GM21576 (cell line): ENCODE measurements at regions not wholly inside any gene's neighbourhood (a gene's known extent, or its start where the extent isn't known, plus 50 kb on each side); places are given as distances from the start of the nearest gene placed in this dataset.

ENCODE experiments used
- ATAC-seq: cut with Tn5 transposase; IDR thresholded peaks from one replicate; pipeline ENCODE4 v1.9.1; 2021; ENCODE audit warnings: mild to moderate bottlenecking, moderate library complexity; ENCODE audit not compliant: unreplicated experiment

DNA sequence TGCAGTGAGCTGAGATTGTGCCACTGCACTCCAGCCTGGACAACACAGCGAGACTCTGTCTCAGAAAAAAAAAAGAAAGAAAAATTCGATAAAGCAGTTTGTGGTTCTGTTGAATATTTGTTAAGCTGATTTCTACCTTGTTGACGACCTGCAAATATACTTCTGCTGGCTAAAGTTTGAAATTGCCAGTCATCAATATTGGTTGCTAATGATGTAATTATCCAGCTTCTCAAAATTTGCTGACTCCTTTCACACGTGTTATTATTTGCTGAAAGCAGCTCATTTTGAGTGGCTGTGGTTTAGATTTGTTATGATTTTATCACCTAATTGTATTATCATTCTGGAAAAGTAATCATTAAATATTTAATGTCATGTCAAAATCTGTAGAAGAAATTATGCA, 774.3 kb downstream of the QKI start:
- no peak for ATAC-seq

DNA sequence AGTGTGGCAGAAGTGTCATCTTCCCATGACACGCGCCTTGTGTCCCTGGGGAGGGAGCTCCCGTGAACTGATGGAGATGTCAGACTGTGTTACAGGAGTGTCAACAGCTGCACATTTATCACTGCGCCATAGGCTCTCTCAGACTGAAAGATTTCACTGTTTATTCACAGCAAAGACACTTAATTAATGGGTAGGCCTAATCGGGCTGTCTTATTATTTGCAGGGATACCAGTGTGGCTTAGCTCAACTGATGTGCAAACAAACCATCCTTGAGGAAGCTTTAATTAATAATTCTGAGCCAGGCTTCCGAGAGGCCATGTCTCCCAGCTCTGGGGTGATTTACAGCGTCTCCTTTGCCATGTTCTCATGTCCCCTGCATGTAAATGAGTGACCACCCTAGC, 771.0 kb downstream of the QKI start:
- ATAC-seq = no peak

DNA sequence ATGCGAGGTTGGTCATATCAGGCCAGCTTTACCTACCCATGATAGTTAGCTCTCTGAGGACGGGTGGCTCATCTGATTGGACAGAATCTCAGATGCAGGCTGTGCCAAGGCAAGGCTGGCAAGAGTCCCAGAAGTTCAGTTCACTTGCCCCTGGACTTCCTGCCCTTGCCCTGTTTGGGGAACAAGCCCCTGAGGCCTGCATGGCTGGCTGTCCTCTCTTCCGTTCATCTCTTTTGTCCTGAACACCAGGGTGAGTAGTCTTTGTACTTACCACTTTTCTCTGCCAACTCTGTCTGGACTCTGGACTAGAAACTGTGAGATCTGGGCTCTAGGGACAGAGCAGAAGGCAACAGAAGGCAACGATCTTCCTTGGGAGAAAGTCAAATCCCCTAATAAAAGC, 769.9 kb downstream of the QKI start:
- no peak for ATAC-seq

DNA sequence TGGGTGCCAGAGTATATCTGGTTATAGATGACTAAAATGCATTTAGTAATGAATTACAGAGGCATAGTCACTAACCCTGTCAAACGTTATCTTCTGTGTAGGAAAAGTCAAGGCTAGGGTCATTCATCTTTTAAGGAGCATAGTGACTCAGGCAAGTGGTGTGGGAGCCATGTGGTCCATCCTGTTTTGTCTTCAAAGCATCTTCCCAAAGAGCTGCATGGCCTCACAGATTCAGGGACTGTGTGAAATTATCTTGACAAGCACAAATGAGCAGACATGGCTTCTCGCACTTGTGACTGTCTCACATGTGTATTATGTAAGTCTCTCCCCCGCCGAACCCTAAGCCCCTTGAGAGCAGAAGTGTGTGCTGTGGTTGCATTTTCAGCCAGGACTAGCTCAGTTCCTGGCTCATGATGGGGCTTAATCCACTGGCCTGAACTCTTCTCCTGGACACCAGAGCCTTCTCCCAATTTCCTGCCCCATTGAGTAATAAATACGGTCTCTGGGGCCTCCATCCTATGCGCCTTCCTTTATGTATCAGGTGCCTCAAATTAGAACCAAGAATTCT, 769.1 kb downstream of the QKI start:
- ATAC-seq = no peak

DNA sequence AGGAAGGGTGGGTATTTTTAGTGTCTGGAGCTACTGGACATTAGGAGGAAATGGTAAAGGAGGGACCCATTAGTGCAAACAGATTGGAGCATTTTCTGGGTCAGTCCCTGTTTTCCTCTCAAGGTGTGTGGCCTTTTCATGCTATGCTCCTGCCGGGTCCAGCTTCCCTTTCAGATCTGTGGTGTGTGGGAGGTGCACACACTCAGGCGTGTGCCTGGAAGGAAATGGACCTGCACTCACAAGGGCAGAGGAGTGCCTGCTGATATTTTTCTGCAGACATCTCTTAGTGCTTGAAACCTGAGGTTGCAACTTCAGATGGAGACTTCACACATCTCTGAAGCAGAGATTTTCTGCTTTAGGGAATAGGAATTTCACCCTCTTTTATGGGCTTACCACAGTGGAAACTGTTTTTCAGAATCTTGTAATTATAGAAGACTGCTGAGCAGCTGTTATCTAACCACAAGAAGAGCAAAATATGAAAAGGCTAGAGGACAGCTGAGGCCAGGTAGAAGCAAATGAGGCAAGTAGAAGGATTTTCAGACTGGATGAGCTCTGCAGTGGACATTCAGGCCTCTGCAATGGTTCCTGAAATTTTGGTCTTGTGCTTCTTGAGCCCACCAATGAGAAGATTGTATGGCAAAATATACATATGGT, 764.3 kb downstream of the QKI start:
- no peak for ATAC-seq

DNA sequence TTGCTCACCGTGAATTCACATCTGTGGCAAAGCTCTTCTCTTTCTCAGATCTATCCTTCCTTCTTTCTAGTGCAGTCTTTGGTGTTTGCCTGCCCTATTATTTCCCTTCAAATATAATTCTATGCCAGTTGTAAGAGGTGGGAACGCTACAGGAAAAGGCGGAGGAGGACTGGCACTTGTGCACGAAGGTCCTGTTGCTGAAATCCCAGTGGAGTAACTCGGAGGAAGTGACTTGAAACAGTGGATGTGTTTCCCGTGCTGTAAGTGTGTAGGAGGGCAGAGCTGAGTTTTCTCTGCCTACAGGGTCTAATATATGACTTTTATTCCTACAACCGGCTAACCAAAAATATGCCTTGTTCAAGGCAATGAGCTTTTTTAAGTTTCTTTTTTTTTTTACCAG, 754.8 kb downstream of the QKI start:
- ATAC-seq = no peak

DNA sequence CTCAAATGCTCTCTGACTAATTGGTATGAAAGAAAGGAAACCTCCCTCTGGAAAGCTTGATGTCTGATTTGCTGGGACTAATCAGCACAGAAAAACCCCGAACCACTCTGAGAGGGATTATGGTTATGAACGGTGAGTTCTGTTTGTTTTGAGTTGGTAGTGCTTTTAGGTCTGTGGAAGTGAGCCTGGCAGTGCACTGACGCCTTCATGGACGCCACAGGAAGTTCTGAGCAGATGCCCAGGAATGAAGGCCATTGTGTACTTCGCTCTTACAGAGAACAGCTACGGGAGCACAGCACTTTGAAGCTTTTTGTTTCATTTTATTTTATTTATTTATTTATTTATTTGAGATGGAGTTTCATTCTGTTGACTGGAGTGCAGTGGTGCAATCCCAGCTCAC, 754.1 kb downstream of the QKI start:
- ATAC-seq = no peak

DNA sequence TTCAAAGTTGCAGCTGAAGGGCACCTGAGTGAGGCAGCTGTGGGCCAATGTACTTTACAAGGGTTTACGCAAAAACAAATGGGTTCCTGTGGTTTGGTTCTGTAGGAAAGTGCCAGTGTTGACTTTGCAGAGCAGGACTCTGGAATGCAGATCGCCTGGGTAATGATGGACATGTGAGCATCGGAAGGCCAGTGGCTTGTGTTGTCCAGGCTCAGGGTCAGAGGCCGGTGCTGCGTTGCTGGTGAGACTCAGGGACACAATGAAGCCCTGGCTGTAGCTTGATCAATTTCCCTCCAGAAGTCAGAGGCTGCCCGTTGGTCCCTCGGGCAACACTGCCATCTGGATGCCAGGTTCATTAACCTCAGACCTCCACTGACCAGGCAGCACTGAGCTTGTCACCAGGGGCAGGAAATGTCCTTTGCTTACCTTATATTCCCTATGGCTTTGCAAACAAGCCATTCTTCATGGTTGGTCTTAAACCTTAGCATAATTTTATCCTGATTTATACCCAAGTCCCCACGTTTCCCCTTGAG, 753.4 kb downstream of the QKI start:
- ATAC-seq = no peak

DNA sequence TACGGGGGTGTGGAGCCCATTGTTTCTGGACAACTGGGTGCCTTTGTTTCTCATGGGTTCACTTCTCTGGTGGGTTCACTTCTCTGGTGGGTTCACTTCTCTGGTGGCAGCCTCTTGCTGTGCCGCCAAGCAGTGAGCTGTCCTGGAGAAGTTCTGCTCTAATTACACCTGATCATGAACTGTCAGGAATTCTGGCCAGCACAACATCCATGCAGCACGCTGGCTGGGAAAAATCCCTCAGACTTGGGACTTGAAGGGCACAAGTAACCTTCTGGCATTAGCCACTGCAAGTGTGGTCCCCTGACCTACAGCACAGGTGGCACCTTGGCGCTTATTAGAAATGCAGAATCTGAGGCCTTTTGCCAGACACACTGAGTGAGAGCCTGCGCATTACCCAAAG, 752.5 kb downstream of the QKI start:
- ATAC-seq = no peak

DNA sequence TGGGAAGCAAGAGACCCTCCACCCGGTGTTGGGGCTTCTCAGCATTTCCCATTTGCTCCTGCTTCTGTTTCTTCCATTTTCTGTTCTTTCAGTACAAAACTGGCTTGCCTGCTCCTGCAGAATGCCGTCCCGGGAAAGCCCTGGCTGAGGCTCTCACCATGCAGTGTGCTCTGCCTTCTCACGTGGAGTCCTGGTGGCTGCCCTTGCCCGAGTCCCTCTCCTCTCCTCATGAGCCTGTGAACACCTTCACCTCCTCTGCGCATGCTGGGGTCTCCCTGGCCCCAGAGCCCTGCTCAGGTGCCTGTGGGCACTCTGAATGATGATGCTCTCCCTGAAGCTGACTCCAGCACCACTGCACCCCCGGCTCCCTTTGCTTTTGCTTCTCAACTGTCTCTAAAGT, 752.0 kb downstream of the QKI start:
- ATAC-seq = no peak

DNA sequence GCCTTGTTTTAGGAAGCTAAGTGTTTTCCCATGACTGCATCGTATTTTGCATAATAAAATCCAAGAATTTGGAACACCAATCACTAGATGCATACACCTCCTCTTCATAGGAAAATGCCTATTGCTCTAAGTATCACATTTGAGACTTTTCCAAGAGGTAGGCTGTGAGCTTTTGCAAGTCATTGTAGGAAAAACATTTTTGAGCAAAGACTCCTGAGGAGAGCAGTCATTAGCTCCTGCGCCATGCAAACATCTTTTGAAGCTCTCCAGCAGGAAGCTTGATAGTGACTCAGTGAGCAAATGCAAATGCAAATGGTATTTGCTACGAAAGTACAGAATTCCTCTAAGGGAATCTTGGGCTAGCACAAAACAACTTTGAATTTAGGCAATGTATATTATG, 750.4 kb downstream of the QKI start:
- ATAC-seq = no peak

DNA sequence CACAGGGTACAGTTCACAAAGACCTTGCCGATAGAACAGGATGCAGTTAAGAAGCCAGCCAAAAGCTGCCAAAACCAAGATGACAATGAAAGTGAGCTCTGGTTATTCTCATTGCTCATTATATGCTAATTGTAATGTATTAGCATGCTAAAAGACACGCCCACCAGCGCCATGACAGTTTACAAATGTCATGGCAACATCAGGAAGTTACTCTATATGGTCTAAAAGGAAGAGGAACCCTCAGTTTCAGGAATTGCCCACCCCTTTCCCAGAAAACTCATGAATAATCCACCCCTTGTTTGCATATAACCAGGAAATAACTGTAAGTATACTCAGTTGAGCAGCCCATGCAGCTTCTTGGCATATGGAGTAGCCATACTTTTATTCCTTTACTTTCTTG, 748.7 kb downstream of the QKI start:
- ATAC-seq = no peak

DNA sequence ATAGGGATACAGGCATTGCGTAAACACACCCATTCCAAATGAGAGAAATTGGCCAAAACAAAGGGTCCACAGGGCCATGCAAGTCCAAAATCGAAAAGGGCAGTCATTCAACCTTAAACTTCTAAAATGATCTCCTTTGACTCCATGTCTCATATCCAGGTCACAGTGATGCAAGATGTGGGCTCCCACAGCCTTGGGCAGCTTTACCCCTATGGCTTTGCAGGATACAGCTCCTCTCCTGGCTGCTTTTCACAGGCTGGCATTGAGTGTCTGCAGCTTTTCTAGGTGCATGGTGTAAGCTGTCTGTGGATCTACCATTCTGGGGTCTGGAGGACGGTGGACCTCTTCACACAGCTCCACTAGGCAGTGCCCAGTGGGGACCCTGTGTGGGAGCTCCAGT, 744.5 kb downstream of the QKI start:
- no peak for ATAC-seq

DNA sequence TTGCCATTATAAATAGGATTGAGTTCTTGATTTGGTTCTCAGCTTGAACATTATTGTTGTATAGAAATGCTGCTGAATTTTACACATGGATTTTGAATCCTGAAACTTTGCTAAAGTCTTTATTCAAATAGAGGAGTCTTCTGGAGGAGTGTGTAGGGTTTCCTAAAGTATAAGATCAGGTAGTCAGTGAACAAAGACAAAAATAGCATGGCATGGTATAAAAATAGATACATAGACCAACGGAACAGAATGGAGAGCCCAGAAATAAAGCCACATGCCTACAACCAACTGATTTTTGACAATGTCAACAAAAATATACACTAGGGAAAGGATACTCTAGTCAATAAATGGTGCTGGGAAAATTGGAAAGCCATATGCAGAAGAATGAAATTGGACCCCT, 740.1 kb downstream of the QKI start:
- no peak for ATAC-seq

DNA sequence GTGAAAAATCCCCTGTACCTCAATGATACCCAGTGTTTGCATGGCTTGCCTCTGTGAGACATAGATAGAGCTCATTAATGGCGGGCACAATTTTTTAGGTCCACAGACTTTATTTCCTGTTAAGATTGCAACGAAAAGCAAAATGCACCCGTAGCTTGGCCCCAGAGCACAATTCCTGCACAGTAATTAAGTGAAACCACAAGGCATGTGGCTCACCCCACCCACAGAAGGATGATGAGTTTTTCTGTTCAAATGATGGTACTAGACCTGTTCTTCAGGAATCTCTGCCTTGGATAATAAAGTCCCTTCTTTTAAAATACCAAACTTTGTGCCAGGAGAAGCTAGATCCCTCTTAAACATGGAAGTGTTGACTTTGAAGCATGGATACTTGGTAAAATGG, 738.1 kb downstream of the QKI start:
- ATAC-seq = no peak

DNA sequence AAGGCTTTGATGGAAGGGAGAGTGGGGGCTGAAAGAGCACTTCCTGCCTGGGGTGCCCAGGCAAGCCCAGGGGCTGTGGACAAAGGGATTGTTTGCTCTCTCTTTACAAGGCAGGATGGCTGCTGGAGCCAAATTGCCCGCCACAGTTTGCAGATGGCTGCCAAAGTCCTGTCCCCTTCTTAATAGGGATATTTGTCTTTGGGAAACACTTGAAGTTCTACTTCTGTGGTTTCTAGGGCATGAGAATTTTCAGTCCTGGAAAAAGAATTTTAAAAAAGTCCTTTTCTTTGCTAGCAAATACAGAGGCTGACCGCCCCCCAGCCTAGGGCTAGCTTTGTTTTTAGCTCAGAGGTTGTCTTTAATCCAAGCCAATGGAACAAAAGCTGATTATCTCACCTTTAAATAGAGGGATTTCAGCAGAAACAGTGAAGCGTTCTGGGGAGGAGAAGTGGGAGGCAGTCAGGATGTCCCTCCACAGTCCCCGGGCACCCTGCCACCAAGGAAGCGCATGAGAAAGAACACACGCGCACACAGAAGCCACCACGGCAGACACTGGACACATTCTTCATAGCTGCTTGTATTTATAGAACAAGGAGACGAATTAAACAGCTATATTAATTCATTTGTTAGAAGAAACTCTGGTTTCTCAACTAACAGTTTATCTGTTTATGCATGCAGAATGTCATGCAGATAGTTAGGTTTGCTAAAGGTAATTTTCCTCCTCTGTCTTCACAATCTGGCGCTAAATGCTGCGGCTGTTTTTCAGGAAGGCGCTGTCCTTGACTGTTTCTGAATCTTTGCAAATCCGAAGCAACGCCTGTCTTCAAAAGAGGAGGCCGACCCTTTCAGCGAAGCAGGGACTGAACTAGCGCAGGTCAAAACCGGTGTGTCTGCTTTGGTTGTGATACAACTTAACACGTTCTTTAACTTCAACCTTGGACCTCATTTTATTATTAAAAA, 736.9 kb downstream of the QKI start:
- no peak for ATAC-seq

DNA sequence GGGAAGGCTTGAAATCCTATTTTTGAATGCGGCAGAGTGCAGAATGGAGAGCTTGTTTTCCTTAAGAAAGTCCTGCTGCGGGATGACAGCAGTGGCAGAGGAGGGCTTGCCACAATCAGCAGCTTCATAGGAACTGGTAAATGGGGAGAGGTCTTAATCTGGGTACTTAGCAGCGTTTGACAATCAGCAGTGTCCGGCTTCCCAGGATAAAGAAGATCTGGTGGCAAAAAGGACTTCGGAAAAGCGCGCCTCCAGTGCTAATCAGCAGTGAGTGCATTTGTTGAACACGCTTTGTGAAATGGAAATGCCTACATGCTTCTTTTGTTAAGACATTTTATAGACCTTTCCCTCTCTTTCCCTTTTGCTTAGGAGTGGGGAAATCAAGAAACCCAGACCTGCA, 735.7 kb downstream of the QKI start:
- no peak for ATAC-seq

DNA sequence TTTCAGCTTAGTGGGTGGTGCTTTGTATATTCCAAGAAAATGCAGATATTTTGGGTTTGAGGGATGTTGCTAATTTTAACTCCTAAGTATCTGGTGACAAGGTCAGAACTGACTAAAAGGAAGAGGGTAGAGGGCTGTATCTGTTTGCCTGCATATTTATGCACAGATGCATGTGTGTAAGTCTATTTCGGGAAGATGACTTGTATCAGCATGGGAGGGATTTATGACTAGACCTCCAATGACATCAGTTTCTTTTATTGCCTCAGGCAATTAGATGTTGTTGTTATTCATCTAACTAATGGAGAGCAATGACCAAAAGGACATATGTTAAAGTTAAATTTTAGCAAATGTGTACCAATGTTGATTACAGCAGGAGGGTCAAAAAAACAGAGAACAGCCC, 734.3 kb downstream of the QKI start:
- no peak for ATAC-seq

DNA sequence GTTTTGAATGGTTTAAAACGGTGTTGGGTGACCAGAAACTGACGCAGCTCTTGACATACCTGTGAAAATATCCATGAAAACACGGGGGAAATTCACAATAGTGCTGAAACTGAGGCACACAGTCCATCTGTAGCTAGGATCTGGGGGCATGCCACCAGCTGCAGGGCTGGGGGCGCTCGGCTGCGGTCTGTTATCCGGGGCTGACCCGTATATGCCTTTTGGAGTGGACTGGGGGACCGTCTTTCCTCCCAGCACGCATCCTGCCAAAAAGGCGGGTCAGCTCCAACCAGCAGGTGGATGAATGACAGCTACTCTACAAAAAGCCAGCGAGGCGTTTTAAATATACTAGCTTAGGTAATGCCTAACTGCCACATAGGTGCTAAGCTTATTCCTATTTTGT, 729.8 kb downstream of the QKI start:
- no peak for ATAC-seq

DNA sequence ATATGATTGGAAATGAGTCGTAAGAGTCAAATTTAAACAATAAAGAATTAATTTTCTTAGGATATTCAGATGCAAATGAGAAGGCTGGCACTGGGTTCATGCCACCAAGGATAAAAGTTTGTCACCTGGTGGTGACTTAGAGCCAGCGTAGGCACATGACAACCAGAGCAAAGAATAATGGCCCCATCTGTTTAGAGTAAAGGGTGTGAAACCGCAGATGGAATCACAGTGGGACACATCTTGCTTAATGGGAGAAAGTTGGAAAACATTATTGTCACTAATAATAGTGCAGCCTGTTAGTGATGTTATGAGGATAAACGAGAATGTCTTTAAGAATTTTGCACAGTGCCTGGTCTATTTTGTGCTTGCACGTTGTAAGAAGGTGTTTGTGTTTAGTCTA, 727.8 kb downstream of the QKI start:
- ATAC-seq = no peak

DNA sequence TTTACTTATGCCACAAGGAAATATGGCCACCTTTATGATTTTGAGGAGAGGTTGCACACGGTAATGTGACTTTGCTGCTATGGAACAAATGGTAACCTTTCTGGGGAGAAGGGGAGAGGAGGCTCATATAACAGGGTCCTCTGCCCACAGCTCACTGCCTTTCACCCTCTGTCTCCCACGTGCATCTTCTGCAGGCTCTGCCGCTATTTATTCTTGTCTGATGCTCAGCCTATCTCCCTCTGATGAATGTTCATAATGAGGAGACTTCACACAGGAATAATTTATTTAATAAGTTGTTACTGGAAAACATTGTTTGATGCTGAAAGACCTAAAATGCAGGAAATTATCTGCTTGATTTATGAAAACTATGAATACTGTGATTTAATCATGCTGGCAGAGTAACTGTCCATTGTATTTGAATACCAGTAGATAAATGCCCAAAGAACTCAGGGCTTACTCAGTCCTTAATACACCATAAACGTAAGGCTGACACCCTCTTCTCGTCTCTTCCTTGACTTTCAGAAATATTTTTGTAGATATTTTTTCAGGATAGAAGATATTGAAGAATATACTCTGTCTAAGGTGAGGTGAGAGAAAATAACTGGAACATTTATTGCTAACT, 721.1 kb downstream of the QKI start:
- ATAC-seq = no peak
